ENCODE measurements at regions not wholly inside any gene's neighbourhood (a gene's known extent, or its start where the extent isn't known, plus 50 kb on each side); places are given as distances from the start of the nearest gene placed in this dataset.

DNA sequence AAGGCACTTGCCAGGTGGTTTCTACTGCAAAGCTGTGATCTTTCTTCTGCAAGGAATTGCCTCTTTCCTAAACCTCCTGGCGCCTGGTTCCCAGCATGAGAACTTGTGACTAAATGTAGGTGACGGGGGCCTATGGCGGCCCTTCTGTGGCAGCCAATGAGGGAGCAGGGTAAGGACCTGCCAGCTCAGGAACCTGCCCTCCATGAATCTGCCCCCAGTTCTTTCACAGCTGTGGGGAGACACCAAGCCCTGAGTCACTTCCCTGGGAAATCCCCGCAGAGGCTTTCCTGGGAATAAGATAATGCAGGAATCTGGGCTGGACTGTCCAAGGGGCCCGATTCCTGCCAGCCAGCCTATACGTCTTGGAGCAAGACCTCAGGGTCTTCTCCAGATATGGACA is 56.7 kb upstream of the CTNNA1 start:
- H3K4me1 ChIP-seq (ENCODE audit: control insufficient read depth, low read length) = no peaks in the 10 kb centered on the region
- TF ChIP-seq, protein P1, sequence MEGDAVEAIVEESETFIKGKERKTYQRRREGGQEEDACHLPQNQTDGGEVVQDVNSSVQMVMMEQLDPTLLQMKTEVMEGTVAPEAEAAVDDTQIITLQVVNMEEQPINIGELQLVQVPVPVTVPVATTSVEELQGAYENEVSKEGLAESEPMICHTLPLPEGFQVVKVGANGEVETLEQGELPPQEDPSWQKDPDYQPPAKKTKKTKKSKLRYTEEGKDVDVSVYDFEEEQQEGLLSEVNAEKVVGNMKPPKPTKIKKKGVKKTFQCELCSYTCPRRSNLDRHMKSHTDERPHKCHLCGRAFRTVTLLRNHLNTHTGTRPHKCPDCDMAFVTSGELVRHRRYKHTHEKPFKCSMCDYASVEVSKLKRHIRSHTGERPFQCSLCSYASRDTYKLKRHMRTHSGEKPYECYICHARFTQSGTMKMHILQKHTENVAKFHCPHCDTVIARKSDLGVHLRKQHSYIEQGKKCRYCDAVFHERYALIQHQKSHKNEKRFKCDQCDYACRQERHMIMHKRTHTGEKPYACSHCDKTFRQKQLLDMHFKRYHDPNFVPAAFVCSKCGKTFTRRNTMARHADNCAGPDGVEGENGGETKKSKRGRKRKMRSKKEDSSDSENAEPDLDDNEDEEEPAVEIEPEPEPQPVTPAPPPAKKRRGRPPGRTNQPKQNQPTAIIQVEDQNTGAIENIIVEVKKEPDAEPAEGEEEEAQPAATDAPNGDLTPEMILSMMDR (IDR thresholded peaks at IDR 0.05; ENCODE audit: low read depth, low read length, poor library complexity, severe bottlenecking) = no peak
- TF ChIP-seq EZH2phosphoT487 (IDR thresholded peaks at IDR 0.05; ENCODE audit: borderline replicate concordance, low read length) = no peak
- no peaks in the 10 kb centered on the region for H3K36me3 ChIP-seq (ENCODE audit: control insufficient read depth, low read length)
- no peaks in the 10 kb centered on the region for H3K9me3 ChIP-seq (ENCODE audit: control insufficient read depth, insufficient read depth, low read length)
- peaks cover 2% of the 10 kb centered on the region for H3K27me3 ChIP-seq (ENCODE audit: control insufficient read depth, low read length)
- H3K4me3 ChIP-seq (ENCODE audit: low read length) = no peak overlapping the region
- H4K20me1 ChIP-seq (ENCODE audit: control insufficient read depth, insufficient read depth, low read depth, low read length) = no peaks in the 10 kb centered on the region
- H3K79me2 ChIP-seq (ENCODE audit: control insufficient read depth, low read length) = no peaks in the 10 kb centered on the region
- H3K4me2 ChIP-seq (ENCODE audit: low read length) = no peak overlapping the region
- no peaks in the 10 kb centered on the region for H3F3A ChIP-seq (ENCODE audit: control insufficient read depth, insufficient read depth)
- no peak overlapping the region for H3K27ac ChIP-seq (ENCODE audit: low read depth, low read length)
- H3K9me2 ChIP-seq (replicated peaks; ENCODE audit: control insufficient read depth, low read length) = no peaks in the 10 kb centered on the region

GRCh38 chr5:138695781-138696180 is 57.4 kb upstream of the CTNNA1 start:
- no peak overlapping the region for H3K4me3 ChIP-seq (ENCODE audit: low read length)
- H3K36me3 ChIP-seq (ENCODE audit: control insufficient read depth, low read length) = no peaks in the 10 kb centered on the region
- no peaks in the 10 kb centered on the region; the same call in 1 of the 2 replicates for H3K27me3 ChIP-seq (ENCODE audit: control insufficient read depth, low read length)
- no peaks in the 10 kb centered on the region for H4K20me1 ChIP-seq (ENCODE audit: control insufficient read depth, insufficient read depth, low read depth, low read length)
- no peaks in the 10 kb centered on the region for H3K9me3 ChIP-seq (ENCODE audit: control insufficient read depth, insufficient read depth, low read length)
- H3K27ac ChIP-seq (ENCODE audit: low read depth, low read length) = no peak overlapping the region
- H3K9me2 ChIP-seq (replicated peaks; ENCODE audit: control insufficient read depth, low read length) = no peaks in the 10 kb centered on the region
- no peaks in the 10 kb centered on the region for H3K4me1 ChIP-seq (ENCODE audit: control insufficient read depth, low read length)
- H3K4me2 ChIP-seq (ENCODE audit: low read length) = no peak overlapping the region
- no peak for TF ChIP-seq EZH2phosphoT487 (IDR thresholded peaks at IDR 0.05; ENCODE audit: borderline replicate concordance, low read length)
- TF ChIP-seq, protein P1 (IDR thresholded peaks at IDR 0.05; ENCODE audit: low read depth, low read length, poor library complexity, severe bottlenecking) = no peak
- H3F3A ChIP-seq (ENCODE audit: control insufficient read depth, insufficient read depth) = no peaks in the 10 kb centered on the region
- H3K79me2 ChIP-seq (ENCODE audit: control insufficient read depth, low read length) = no peaks in the 10 kb centered on the region

DNA sequence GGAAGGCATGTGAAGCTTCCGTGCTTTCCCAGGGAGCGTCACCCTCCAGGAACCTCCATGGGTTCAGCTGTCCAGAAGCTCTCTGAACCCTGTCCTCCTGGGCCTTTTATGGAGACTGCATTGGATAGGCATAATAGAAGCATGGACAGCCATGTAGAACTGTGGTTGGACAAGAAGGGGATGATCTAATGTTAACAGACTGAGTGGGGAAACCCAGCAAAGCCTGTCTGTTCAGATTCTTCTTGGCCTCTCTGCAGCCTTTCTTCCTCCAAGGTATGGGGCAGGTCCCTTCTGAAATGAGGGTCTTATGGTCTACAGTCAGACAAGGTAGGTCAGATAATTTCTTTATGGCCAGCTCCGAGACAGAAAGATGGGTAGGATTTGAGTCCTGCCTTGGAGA is 59.1 kb upstream of the CTNNA1 start:
- no peak overlapping the region for H3K4me3 ChIP-seq (ENCODE audit: low read length)
- H3K9me3 ChIP-seq (ENCODE audit: control insufficient read depth, insufficient read depth, low read length) = no peaks in the 10 kb centered on the region
- no peaks in the 10 kb centered on the region for H3K4me1 ChIP-seq (ENCODE audit: control insufficient read depth, low read length)
- no peaks in the 10 kb centered on the region; the same call in 1 of the 2 replicates for H3K27me3 ChIP-seq (ENCODE audit: control insufficient read depth, low read length)
- no peaks in the 10 kb centered on the region for H3K9me2 ChIP-seq (replicated peaks; ENCODE audit: control insufficient read depth, low read length)
- TF ChIP-seq, protein P1 (IDR thresholded peaks at IDR 0.05; ENCODE audit: low read depth, low read length, poor library complexity, severe bottlenecking) = no peak
- no peak for TF ChIP-seq EZH2phosphoT487 (IDR thresholded peaks at IDR 0.05; ENCODE audit: borderline replicate concordance, low read length)
- H3K4me2 ChIP-seq (ENCODE audit: low read length) = no peak overlapping the region
- no peaks in the 10 kb centered on the region for H3K36me3 ChIP-seq (ENCODE audit: control insufficient read depth, low read length)
- H3F3A ChIP-seq (ENCODE audit: control insufficient read depth, insufficient read depth) = no peaks in the 10 kb centered on the region
- no peaks in the 10 kb centered on the region for H4K20me1 ChIP-seq (ENCODE audit: control insufficient read depth, insufficient read depth, low read depth, low read length)
- no peaks in the 10 kb centered on the region for H3K79me2 ChIP-seq (ENCODE audit: control insufficient read depth, low read length)
- H3K27ac ChIP-seq (ENCODE audit: low read depth, low read length) = no peak overlapping the region
